GM18505 (cell line): ENCODE measurements at regions not wholly inside any gene's neighbourhood (a gene's known extent, or its start where the extent isn't known, plus 50 kb on each side); places are given as distances from the start of the nearest gene placed in this dataset.
"Not testable (repeated sequence)": the region's sequence is repeated elsewhere in the genome, so short reads cannot be mapped to it uniquely, and the experiment has no call there.

Source experiments
- ATAC-seq: cut with Tn5 transposase; IDR thresholded peaks from one replicate; pipeline ENCODE4 v1.9.1; 2021; ENCODE audit not compliant: unreplicated experiment
- POLR2A ChIP-seq: IDR thresholded peaks from 4 replicates; pipeline ENCODE4 v1.6.1; 2011; ENCODE audit warnings: borderline replicate concordance; ENCODE audit not compliant: insufficient read depth, insufficient read length; ENCODE audit errors: extremely low read depth

- ATAC-seq, result no peak
- no peak for TF ChIP-seq POLR2A
Observed at GRCh38 chr18:22828171-22828570, 105.0 kb upstream of the RBBP8 start.

GRCh38 chr18:22828583-22828982 is 104.5 kb upstream of the RBBP8 start:
- not testable (repeated sequence) for ATAC-seq

- TF ChIP-seq POLR2A, result no peak
- ATAC-seq, result no peak
Observed at GRCh38 chr18:22829781-22830180, 103.3 kb upstream of the RBBP8 start.

- ATAC-seq, result no peak
- TF ChIP-seq POLR2A, result no peak
Observed at GRCh38 chr18:22830511-22830910, 102.6 kb upstream of the RBBP8 start.

- ATAC-seq, result no peak
- TF ChIP-seq POLR2A, result no peak
Observed at GRCh38 chr18:22831441-22831904, 101.7 kb upstream of the RBBP8 start.

- TF ChIP-seq POLR2A, result no peak
- ATAC-seq, result no peak
Observed at GRCh38 chr18:22836932-22837331, 96.2 kb upstream of the RBBP8 start.

GRCh38 chr18:22838221-22838620 is 94.9 kb upstream of the RBBP8 start:
- TF ChIP-seq POLR2A, result no peak
- no peak for ATAC-seq

- ATAC-seq, result peak; percentile 69
- no peak for TF ChIP-seq POLR2A
Observed at GRCh38 chr18:22838639-22839277, 94.4 kb upstream of the RBBP8 start.

- no peak for ATAC-seq
- TF ChIP-seq POLR2A, result no peak
Observed at GRCh38 chr18:22839340-22839821, 93.7 kb upstream of the RBBP8 start.

- no peak for ATAC-seq
- TF ChIP-seq POLR2A, result no peak
Observed at GRCh38 chr18:22840606-22841144, 92.5 kb upstream of the RBBP8 start.

- no peak for TF ChIP-seq POLR2A
- ATAC-seq, result no peak
Observed at GRCh38 chr18:22841840-22842239, 91.3 kb upstream of the RBBP8 start.

- no peak for ATAC-seq
Observed at GRCh38 chr18:22844190-22844589, 88.9 kb upstream of the RBBP8 start.

GRCh38 chr18:22844628-22845027 is 88.5 kb upstream of the RBBP8 start:
- no peak for TF ChIP-seq POLR2A
- no peak for ATAC-seq

More at GRCh38 chr18:22844190-22844589, 88.9 kb upstream of the RBBP8 start:
- no peak for TF ChIP-seq POLR2A

- ATAC-seq, result no peak
- no peak for TF ChIP-seq POLR2A
Observed at GRCh38 chr18:22846088-22846683, 86.9 kb upstream of the RBBP8 start.
